H1 (cell line): ENCODE measurements at regions not wholly inside any gene's neighbourhood (a gene's known extent, or its start where the extent isn't known, plus 50 kb on each side); places are given as distances from the start of the nearest gene placed in this dataset.

ENCODE experiments used
- CHD7 ChIP-seq: fragments of 300-600 bp; sonication (generic); IDR thresholded peaks from 2 replicates; pipeline ENCODE4 v1.7.1; 2012; ENCODE audit warnings: low read length, moderate library complexity, mild to moderate bottlenecking, inconsistent platforms; ENCODE audit not compliant: insufficient replicate concordance
- CREB1 ChIP-seq: IDR thresholded peaks from 2 replicates; pipeline ENCODE4 v1.6.1; 2012; ENCODE audit warnings: inconsistent platforms
- EP300 ChIP-seq, 2 experiments: IDR thresholded peaks; 1 replicate in 1 of 2; 2 replicates in 1 of 2; pipeline ENCODE4 v1.6.1; 2011 to 2012; ENCODE audit warnings: low read depth in 2 of 2, low read length in 2 of 2, mild to moderate bottlenecking in 2 of 2, borderline replicate concordance in 1 of 2, inconsistent platforms in 1 of 2, moderate library complexity in 1 of 2
- PHF8 ChIP-seq: fragments of 200-600 bp; sonication (generic); conservative IDR thresholded peaks from 2 replicates; pipeline ENCODE4 v1.7.1; 2012; ENCODE audit warnings: low read depth, mild to moderate bottlenecking, inconsistent platforms, low read length, moderate library complexity

GRCh38 chr9:86706391-86706790, 240.9 kb downstream of the GAS1 start (continued):
- TF ChIP-seq CHD7 (no peak), CREB1 (no peak), PHF8 (no peak), EP300 (IDR thresholded peaks at IDR 0.05; ENCODE audit: borderline replicate concordance in 1 of 2, low read depth in 2 of 2, low read length in 2 of 2) (no peak)
- TF ChIP-seq, all 59 proteins: peak for 0
